Central memory CD8-positive, alpha-beta T cell (primary cell): ENCODE measurements at regions not wholly inside any gene's neighbourhood (a gene's known extent, or its start where the extent isn't known, plus 50 kb on each side); places are given as distances from the start of the nearest gene placed in this dataset.
"Not testable (repeated sequence)": the region's sequence is repeated elsewhere in the genome, so short reads cannot be mapped to it uniquely, and the experiment has no call there.

ENCODE experiments used
- ATAC-seq: fragments of 150-1000 bp; cut with Tn5 transposase; replicated peaks from 2 replicates; pipeline ENCODE4 v1.10.0; 2022; ENCODE audit warnings: mild to moderate bottlenecking, moderate FRiP score, moderate number of reproducible peaks; ENCODE audit not compliant: poor library complexity, severe bottlenecking; ENCODE audit errors: extremely low read depth
- DNase-seq, 2 donors: peaks; one replicate each; pipeline ENCODE4 v3.0.0; 2021; ENCODE audit warnings: low spot score in 2 of 2
- H3K27ac Mint-ChIP-seq: one replicate; pipeline ENCODE4 v1.8.0; 2022; ENCODE audit warnings: low read depth, mild to moderate bottlenecking, moderate library complexity, mixed read lengths
- H3K27me3 Mint-ChIP-seq: one replicate; pipeline ENCODE4 v1.8.0; 2022; ENCODE audit warnings: mixed read lengths
- H3K36me3 Mint-ChIP-seq: one replicate; pipeline ENCODE4 v1.8.0; 2022; ENCODE audit warnings: mild to moderate bottlenecking, moderate library complexity, mixed read lengths; ENCODE audit not compliant: insufficient read depth
- H3K4me1 Mint-ChIP-seq: one replicate; pipeline ENCODE4 v1.8.0; 2022; ENCODE audit warnings: mixed read lengths
- H3K4me3 Mint-ChIP-seq: one replicate; pipeline ENCODE4 v1.8.0; 2022; ENCODE audit warnings: mild to moderate bottlenecking, moderate library complexity, mixed read lengths
- H3K9me3 Mint-ChIP-seq: one replicate; pipeline ENCODE4 v1.8.0; 2022; ENCODE audit warnings: mixed read lengths

DNA sequence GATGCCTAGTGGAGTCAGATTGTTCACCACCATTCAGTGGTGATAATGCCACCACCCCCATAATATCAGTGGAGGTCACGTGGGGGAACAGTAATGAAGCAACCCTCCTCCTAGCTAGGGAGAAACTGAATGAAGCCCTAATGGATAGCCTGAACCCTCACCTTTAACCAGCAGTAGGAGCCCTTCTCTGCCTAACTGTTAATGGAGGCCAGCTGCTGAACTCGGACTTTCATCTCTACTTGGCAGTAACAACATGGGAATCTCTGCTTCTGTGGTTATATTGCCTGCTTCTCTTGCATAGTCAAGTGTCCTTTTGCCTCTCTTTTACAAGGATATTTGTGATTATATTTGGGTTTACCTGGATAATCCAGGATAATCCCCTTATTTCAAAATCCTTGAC is 1097.9 kb downstream of the REEP3 start:
- Mint-ChIP-seq H3K4me1 (no peaks in the 10 kb centered on the region), H3K4me3 (no peak overlapping the region), H3K36me3 (no peaks in the 10 kb centered on the region), H3K9me3 (peaks cover 7% of the 10 kb centered on the region), H3K27ac (no peak overlapping the region), H3K27me3 (no peaks in the 10 kb centered on the region)
- DNase-seq (no peak), ATAC-seq (no peak)

DNA sequence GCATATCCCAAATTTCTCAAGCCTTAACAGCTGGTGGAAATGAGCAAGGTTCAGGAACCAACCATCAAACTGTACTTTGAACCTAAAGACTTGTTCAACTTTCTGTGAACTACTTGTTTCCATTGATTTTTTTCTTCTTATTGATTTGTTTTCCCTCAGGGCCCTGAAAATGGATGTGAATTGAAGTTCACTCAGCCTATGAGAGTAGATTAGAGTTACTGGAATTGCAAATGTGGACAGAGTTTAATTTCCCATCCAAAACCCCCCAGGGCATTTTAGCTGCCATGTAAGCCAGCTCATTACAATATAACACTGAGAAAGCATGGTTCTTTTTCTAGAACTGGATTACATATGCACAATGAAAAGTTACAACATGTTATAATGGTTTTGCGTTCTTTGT is 1105.7 kb downstream of the REEP3 start:
- DNase-seq: no peak
- H3K36me3 Mint-ChIP-seq: no peaks in the 10 kb centered on the region
- H3K4me3 Mint-ChIP-seq: no peak overlapping the region
- no peak overlapping the region for H3K27ac Mint-ChIP-seq
- peaks cover 5% of the 10 kb centered on the region for H3K9me3 Mint-ChIP-seq
- no peaks in the 10 kb centered on the region for H3K27me3 Mint-ChIP-seq
- H3K4me1 Mint-ChIP-seq: no peaks in the 10 kb centered on the region
- ATAC-seq: no peak

DNA sequence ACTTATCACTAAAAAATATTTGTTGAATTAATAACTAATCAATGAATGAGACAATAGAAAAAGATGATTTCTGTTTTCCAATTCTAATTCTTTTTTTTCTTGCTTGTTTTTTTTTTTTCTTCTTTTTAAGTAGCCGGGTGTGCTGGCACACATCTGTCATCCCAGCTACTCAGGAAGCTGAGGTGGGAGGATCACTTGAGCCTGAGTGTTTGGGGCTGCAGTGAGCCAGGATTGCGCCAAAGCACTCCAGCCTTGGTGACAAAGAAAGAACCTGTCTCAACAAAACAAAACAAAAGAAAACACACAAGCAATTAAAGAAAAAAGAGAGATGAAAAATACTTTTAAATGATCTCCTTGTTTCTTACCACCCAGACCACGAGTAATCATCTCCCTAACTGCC is 1109.3 kb downstream of the REEP3 start:
- Mint-ChIP-seq H3K4me3 (no peak overlapping the region), H3K36me3 (no peaks in the 10 kb centered on the region), H3K27ac (no peak overlapping the region), H3K27me3 (no peaks in the 10 kb centered on the region), H3K9me3 (peaks cover 5% of the 10 kb centered on the region), H3K4me1 (no peaks in the 10 kb centered on the region)
- DNase-seq (no peak), ATAC-seq (no peak)

DNA sequence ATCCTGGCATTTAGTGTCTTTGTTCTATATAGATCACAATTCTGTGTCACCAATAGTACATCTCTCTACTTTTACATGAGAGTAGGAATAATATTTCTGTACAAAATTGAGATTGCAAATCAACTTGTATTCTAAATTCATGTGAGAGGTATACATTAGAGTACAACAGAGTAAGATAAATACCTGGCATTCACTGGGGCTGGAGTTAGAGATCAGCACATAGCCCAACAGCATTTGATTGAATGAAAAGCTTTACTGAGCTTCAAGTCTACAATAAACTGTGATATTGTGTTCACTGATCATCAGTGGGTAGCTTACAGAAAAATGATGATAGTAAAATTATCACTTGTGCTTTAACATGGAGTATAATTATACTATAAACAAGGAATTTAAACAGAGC is 1114.7 kb downstream of the REEP3 start:
- no peak for DNase-seq
- no peak for ATAC-seq
- Mint-ChIP-seq H3K9me3 (no peaks in the 10 kb centered on the region), H3K27ac (no peak overlapping the region), H3K4me3 (no peak overlapping the region), H3K36me3 (no peaks in the 10 kb centered on the region), H3K27me3 (no peaks in the 10 kb centered on the region), H3K4me1 (no peaks in the 10 kb centered on the region)

DNA sequence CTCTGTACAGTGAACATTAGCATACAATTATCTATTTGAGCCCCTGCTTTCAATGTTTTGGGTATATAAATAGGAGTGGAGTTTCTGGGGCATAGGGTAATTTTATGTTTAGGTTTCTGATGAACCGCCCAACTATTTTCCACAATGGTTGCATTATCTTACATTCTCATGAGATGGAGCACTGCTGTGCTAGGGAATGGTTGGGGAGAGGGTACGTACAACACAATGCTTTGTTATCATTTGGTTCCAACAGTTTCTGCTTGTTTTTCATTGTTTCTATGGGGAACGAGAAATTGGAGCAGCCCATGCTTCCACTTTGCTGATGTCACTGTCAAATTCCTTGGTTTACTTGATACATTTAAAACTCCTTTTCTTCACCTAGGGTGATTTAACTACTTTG is 1115.3 kb downstream of the REEP3 start:
- no peaks in the 10 kb centered on the region for H3K9me3 Mint-ChIP-seq

DNA sequence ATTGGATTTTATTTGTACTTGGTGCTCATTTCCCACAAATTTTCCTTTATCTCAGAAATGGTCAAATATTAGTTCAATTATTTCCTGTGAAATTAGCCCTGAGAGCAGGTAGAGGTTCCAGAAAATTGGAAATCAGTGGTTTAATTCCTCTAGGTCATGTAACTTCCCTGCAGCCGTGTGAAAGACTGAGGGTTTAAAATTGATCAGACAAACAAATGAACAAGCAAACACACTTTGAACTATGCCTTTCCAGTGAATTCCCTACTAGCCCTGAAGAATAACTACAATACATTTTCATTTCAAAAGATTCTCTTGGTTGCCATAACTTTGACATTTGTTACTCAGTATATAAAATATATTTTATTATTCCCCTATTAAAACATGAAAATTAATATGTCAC is 1116.7 kb downstream of the REEP3 start:
- ATAC-seq (no peak), DNase-seq (no peak)
- no peaks in the 10 kb centered on the region for H3K4me1 Mint-ChIP-seq
- H3K27ac Mint-ChIP-seq: no peak overlapping the region
- no peak overlapping the region for H3K4me3 Mint-ChIP-seq
- H3K36me3 Mint-ChIP-seq: no peaks in the 10 kb centered on the region
- H3K27me3 Mint-ChIP-seq: no peaks in the 10 kb centered on the region
- peaks cover 6% of the 10 kb centered on the region for H3K9me3 Mint-ChIP-seq

More for the DNA sequence above, 1115.3 kb downstream of the REEP3 start:
- DNase-seq (no peak), ATAC-seq (no peak)
- Mint-ChIP-seq H3K4me3 (no peak overlapping the region), H3K27me3 (no peaks in the 10 kb centered on the region), H3K36me3 (no peaks in the 10 kb centered on the region), H3K4me1 (no peaks in the 10 kb centered on the region), H3K27ac (no peak overlapping the region)

DNA sequence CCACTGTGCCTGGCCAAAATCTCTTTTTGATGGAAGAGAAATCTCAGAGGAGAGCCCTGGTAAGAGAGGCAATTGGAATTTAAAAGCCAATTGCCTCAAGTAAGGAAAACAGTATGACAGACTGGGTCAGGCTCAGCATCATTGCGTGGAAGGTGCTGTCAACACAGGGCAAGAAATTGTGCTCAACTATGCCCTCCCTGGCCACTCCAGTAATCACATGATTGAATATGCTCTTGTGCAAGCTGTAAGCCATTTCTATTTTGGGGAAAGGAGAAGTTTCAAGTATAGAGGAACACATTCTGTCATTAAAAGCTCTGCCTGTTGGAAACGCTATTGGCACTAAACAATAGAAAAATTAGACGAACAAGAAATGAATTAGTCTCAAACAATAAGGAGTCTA is 1127.7 kb downstream of the REEP3 start:
- ATAC-seq: no peak
- Mint-ChIP-seq H3K4me3 (no peak overlapping the region), H3K9me3 (peaks cover 38% of the 10 kb centered on the region), H3K4me1 (no peaks in the 10 kb centered on the region), H3K27me3 (no peaks in the 10 kb centered on the region), H3K36me3 (no peaks in the 10 kb centered on the region), H3K27ac (no peak overlapping the region)
- DNase-seq: no peak

DNA sequence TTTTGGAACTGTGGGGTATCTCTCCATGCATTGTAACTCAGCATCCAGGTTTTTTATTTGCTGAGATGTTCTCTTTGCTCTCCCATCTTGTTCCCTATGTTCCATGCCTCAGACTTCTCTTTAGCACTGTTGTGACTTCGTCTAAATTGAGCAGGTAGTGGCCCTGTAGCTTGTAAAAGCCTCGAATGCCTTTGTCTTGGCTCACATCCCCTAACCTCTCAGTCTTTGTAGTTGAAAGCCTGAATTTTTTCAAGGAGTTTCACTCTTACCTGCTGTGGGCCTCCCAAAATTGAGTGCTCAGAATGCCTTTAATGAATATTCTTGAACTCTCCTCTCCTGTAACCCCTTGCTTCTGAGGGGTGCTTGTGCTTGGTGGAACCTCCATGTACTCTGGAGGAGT is 1137.3 kb downstream of the REEP3 start:
- H3K4me3 Mint-ChIP-seq: no peak overlapping the region
- no peak overlapping the region for H3K27ac Mint-ChIP-seq
- ATAC-seq (no peak), DNase-seq (no peak)
- peaks cover 20% of the 10 kb centered on the region for H3K9me3 Mint-ChIP-seq
- H3K4me1 Mint-ChIP-seq: no peaks in the 10 kb centered on the region
- no peaks in the 10 kb centered on the region for H3K27me3 Mint-ChIP-seq
- H3K36me3 Mint-ChIP-seq: no peaks in the 10 kb centered on the region

DNA sequence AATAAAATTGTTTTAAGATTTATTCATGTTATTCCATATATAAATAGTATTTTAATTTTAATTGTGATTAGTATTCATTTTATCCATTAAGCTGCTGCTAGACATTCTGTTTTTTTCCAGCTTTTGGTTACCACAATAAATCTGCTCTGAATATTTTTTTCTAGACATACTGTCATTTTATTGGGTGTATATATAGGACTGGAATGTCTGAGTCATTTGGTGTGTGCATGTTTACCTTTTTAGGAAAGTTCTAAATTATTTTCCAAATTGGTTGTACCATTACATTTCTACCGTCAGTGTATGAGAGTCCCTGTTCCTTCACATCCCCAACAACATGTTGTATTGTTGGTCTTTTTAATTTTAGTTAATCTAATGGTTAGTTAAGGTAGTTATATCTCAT is 1138.1 kb downstream of the REEP3 start:
- DNase-seq (no peak), ATAC-seq (no peak)
- H3K4me3 Mint-ChIP-seq: no peak overlapping the region
- no peaks in the 10 kb centered on the region for H3K4me1 Mint-ChIP-seq
- H3K9me3 Mint-ChIP-seq: peaks cover 20% of the 10 kb centered on the region
- H3K36me3 Mint-ChIP-seq: no peaks in the 10 kb centered on the region
- H3K27me3 Mint-ChIP-seq: no peaks in the 10 kb centered on the region
- H3K27ac Mint-ChIP-seq: no peak overlapping the region

DNA sequence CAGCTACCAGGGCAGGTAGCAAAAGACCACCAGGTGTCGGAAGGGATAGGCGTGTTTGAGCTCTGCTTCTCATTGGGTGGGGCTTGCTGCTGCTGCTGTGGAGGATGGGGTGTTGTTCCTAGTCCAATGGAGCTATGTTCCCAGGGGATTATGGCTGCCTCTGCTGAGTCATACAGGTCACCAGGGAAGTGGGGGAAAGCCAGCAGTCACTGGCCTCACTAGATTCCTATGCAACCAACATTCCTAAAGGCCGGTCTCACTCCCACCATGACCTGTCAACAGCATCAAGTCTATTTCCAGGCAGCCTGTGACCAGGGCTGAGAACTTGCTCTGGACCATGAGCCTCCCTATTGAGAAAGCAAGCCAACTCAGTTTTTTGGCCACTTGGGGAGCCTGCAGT is 1160.8 kb downstream of the REEP3 start:
- Mint-ChIP-seq H3K9me3 (peaks cover 17% of the 10 kb centered on the region), H3K27ac (no peak overlapping the region)
- no peak for DNase-seq

DNA sequence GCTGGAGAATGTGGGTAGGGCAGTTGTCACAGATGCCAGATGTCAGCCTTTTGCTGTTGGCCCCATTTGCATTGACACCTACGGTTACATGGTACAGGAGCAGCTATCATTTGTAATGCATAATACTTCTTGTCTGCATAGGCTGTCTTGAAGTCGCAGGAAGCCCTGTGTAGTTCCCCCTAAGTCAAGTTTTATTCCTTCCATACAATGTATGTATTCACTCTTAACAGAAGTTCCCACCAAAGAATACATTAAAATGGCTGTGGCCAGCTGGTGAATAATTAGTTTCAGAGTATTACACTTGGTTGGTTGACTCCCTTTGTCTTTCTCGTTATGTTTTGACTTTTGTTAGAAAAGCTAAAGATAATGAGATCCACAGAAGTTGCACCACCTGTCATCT is 1169.0 kb downstream of the REEP3 start:
- ATAC-seq: no peak
- Mint-ChIP-seq H3K4me3 (no peak overlapping the region), H3K27me3 (no peaks in the 10 kb centered on the region), H3K9me3 (peaks cover 21% of the 10 kb centered on the region), H3K36me3 (no peaks in the 10 kb centered on the region), H3K27ac (no peak overlapping the region), H3K4me1 (no peaks in the 10 kb centered on the region)
- no peak for DNase-seq

More for the DNA sequence above, 1160.8 kb downstream of the REEP3 start:
- Mint-ChIP-seq H3K4me1 (no peaks in the 10 kb centered on the region), H3K27me3 (no peaks in the 10 kb centered on the region), H3K36me3 (peaks cover 4% of the 10 kb centered on the region), H3K4me3 (no peak overlapping the region)
- ATAC-seq: no peak

DNA sequence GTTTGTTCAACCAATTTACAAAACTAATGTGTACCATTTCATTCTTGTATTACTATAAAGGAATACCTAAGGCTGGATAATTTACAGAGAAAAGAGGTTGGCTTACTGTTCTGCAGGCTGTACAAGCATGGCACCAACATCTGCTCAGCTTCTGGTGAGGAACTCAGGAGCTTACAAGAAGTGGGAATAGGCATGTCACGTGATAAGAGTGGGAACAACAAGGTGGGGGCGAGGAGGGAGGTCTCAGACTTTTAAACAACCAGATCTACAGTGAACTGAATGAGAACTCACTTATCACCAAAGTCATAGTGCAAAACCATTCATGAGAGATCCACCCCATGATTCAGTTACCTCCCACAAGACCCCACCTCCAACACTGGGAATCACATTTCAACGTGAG is 1178.0 kb downstream of the REEP3 start:
- no peak overlapping the region for H3K27ac Mint-ChIP-seq

DNA sequence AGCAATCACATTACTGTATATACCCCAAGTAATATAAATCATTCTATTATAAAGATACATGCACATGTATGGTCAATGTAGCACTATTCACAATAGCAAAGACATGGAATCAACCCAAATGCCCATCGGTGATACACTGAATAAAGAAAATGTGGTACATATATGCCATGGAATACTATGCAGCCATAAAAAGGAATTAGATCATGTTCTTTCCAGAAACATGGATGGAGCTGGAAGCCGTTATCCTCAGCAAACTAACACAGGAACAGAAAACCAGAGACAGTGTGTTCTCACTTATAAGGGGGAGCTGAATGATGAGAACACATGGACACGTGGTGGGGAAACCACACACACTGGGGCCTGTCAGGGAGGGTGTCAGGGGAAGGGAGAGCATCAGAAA is 1180.9 kb downstream of the REEP3 start:
- H3K27me3 Mint-ChIP-seq, ATAC-seq, H3K27ac Mint-ChIP-seq, H3K4me1 Mint-ChIP-seq, H3K36me3 Mint-ChIP-seq, H3K4me3 Mint-ChIP-seq, DNase-seq: not testable (repeated sequence)
- H3K9me3 Mint-ChIP-seq: peaks cover 11% of the 10 kb centered on the region

More for the DNA sequence above, 1178.0 kb downstream of the REEP3 start:
- ATAC-seq (no peak), DNase-seq (no peak)
- H3K27me3 Mint-ChIP-seq: no peaks in the 10 kb centered on the region
- no peak overlapping the region for H3K4me3 Mint-ChIP-seq
- H3K4me1 Mint-ChIP-seq: no peaks in the 10 kb centered on the region
- H3K36me3 Mint-ChIP-seq: no peaks in the 10 kb centered on the region
- peaks cover 14% of the 10 kb centered on the region for H3K9me3 Mint-ChIP-seq
